ENCODE measurements at regions not wholly inside any gene's neighbourhood (a gene's known extent, or its start where the extent isn't known, plus 50 kb on each side); places are given as distances from the start of the nearest gene placed in this dataset.

- peaks cover 9 to 40% (median 31%) of the 10 kb centered on the region in 3 donors for H3K27me3 Mint-ChIP-seq
- peaks cover 0 to under 1% (median 0%) of the 10 kb centered on the region in 7 donors for H3K9me3 Mint-ChIP-seq
- no peaks in the 10 kb centered on the region for H3K36me3 Mint-ChIP-seq
- ATAC-seq (ENCODE audit: low read depth in 2 of 2) (no peak), DNase-seq (no peak)
- H3K27ac Mint-ChIP-seq: no peak overlapping the region
- no peaks in the 10 kb centered on the region for H3K4me1 Mint-ChIP-seq
- H3K4me3 Mint-ChIP-seq: no peak overlapping the region
These were observed 114.8 kb upstream of the ATP2B2 start for GRCh38 chr3:10619989-10620832.

GRCh38 chr3:10620833-10621082 is 115.4 kb upstream of the ATP2B2 start:
- peaks cover 9 to 37% (median 33%) of the 10 kb centered on the region in 3 donors for H3K27me3 Mint-ChIP-seq
- H3K9me3 Mint-ChIP-seq: no peaks in the 10 kb centered on the region
- no peak overlapping the region for H3K4me3 Mint-ChIP-seq

GRCh38 chr3:10623578-10624275 is 118.3 kb upstream of the ATP2B2 start:
- H3K27ac Mint-ChIP-seq: no peak overlapping the region

More at GRCh38 chr3:10620833-10621082, 115.4 kb upstream of the ATP2B2 start:
- DNase-seq (no peak), ATAC-seq (ENCODE audit: low read depth in 2 of 2) (no peak)
- Mint-ChIP-seq H3K36me3 (no peaks in the 10 kb centered on the region), H3K27ac (no peak overlapping the region), H3K4me1 (no peaks in the 10 kb centered on the region)

GRCh38 chr3:10625323-10625722 is 119.9 kb upstream of the ATP2B2 start:
- Mint-ChIP-seq H3K27ac (no peak overlapping the region), H3K36me3 (no peaks in the 10 kb centered on the region), H3K9me3 (no peaks in the 10 kb centered on the region), H3K4me3 (no peak overlapping the region), H3K27me3 (peaks cover 9 to 27% (median 17%) of the 10 kb centered on the region in 3 donors), H3K4me1 (no peaks in the 10 kb centered on the region)
- ATAC-seq (ENCODE audit: low read depth in 2 of 2) (no peak), DNase-seq (no peak)

More at GRCh38 chr3:10623578-10624275, 118.3 kb upstream of the ATP2B2 start:
- DNase-seq: no peak
- Mint-ChIP-seq H3K36me3 (no peaks in the 10 kb centered on the region), H3K27me3 (peaks cover 6 to 33% (median 29%) of the 10 kb centered on the region in 3 donors), H3K4me3 (no peak overlapping the region), H3K9me3 (no peaks in the 10 kb centered on the region), H3K4me1 (no peaks in the 10 kb centered on the region)
- no peak for ATAC-seq (ENCODE audit: low read depth in 2 of 2)

- Mint-ChIP-seq H3K4me3 (peak overlapping the region in 1 of 8 donors; percentile 64), H3K9me3 (no peaks in the 10 kb centered on the region), H3K36me3 (no peaks in the 10 kb centered on the region), H3K4me1 (no peaks in the 10 kb centered on the region), H3K27me3 (peaks cover 6 to 32% (median 21%) of the 10 kb centered on the region in 3 donors), H3K27ac (peak overlapping the region in 1 of 6 donors; percentile 28)
- ATAC-seq (ENCODE audit: low read depth in 2 of 2) (no peak), DNase-seq (no peak)
These were observed 122.6 kb upstream of the ATP2B2 start for GRCh38 chr3:10627884-10628572.

- no peak overlapping the region for H3K27ac Mint-ChIP-seq
- no peaks in the 10 kb centered on the region for H3K36me3 Mint-ChIP-seq
- no peaks in the 10 kb centered on the region for H3K4me1 Mint-ChIP-seq
- peaks cover 0 to 2% (median 0%) of the 10 kb centered on the region in 7 donors for H3K9me3 Mint-ChIP-seq
- H3K27me3 Mint-ChIP-seq: peaks cover 13 to 39% (median 30%) of the 10 kb centered on the region in 3 donors
- DNase-seq (no peak), ATAC-seq (ENCODE audit: low read depth in 2 of 2) (no peak)
- H3K4me3 Mint-ChIP-seq: no peak overlapping the region
These were observed 123.7 kb upstream of the ATP2B2 start for GRCh38 chr3:10628891-10629670.

GRCh38 chr3:10629671-10630040 is 124.3 kb upstream of the ATP2B2 start:
- Mint-ChIP-seq H3K27me3 (peaks cover 19 to 43% (median 34%) of the 10 kb centered on the region in 3 donors), H3K27ac (no peak overlapping the region), H3K9me3 (peaks cover 0 to 5% (median 0%) of the 10 kb centered on the region in 7 donors)

GRCh38 chr3:10631224-10631623 is 125.8 kb upstream of the ATP2B2 start:
- no peaks in the 10 kb centered on the region for H3K36me3 Mint-ChIP-seq
- H3K4me1 Mint-ChIP-seq: no peaks in the 10 kb centered on the region
- peaks cover 0 to 5% (median 2%) of the 10 kb centered on the region in 7 donors for H3K9me3 Mint-ChIP-seq
- peaks cover 22 to 40% (median 35%) of the 10 kb centered on the region in 3 donors for H3K27me3 Mint-ChIP-seq
- ATAC-seq (ENCODE audit: low read depth in 2 of 2) (no peak), DNase-seq (no peak)
- H3K27ac Mint-ChIP-seq: peak overlapping the region in 1 of 6 donors; percentile 11
- no peak overlapping the region for H3K4me3 Mint-ChIP-seq

More at GRCh38 chr3:10629671-10630040, 124.3 kb upstream of the ATP2B2 start:
- ATAC-seq (ENCODE audit: low read depth in 2 of 2) (no peak), DNase-seq (no peak)
- H3K36me3 Mint-ChIP-seq: no peaks in the 10 kb centered on the region
- H3K4me1 Mint-ChIP-seq: no peaks in the 10 kb centered on the region
- no peak overlapping the region for H3K4me3 Mint-ChIP-seq

GRCh38 chr3:10632125-10632524 is 126.7 kb upstream of the ATP2B2 start:
- Mint-ChIP-seq H3K9me3 (peaks cover 3 to 13% (median 8%) of the 10 kb centered on the region in 7 donors), H3K4me3 (peak overlapping the region in 1 of 8 donors; percentile 56)

GRCh38 chr3:10632741-10633140 is 127.4 kb upstream of the ATP2B2 start:
- peaks cover 5 to 8% of the 10 kb centered on the region in 2 donors for H3K36me3 Mint-ChIP-seq
- H3K9me3 Mint-ChIP-seq: peaks cover 9 to 20% (median 14%) of the 10 kb centered on the region in 7 donors
- H3K27ac Mint-ChIP-seq: no peak overlapping the region
- H3K4me3 Mint-ChIP-seq: no peak overlapping the region
- peaks cover 20 to 35% (median 33%) of the 10 kb centered on the region in 3 donors for H3K27me3 Mint-ChIP-seq
- DNase-seq (no peak), ATAC-seq (ENCODE audit: low read depth in 2 of 2) (no peak)
- no peaks in the 10 kb centered on the region for H3K4me1 Mint-ChIP-seq

More at GRCh38 chr3:10632125-10632524, 126.7 kb upstream of the ATP2B2 start:
- Mint-ChIP-seq H3K36me3 (peaks cover under 1 to 2% of the 10 kb centered on the region in 2 donors), H3K27me3 (peaks cover 22 to 40% (median 28%) of the 10 kb centered on the region in 3 donors), H3K4me1 (no peaks in the 10 kb centered on the region), H3K27ac (peak overlapping the region in 1 of 6 donors; percentile 18)
- no peak for DNase-seq
- no peak for ATAC-seq (ENCODE audit: low read depth in 2 of 2)

GRCh38 chr3:10635446-10636076 is 130.2 kb upstream of the ATP2B2 start:
- Mint-ChIP-seq H3K9me3 (peaks cover 16 to 43% (median 31%) of the 10 kb centered on the region in 7 donors), H3K4me3 (no peak overlapping the region), H3K27me3 (peaks cover 29 to 42% (median 32%) of the 10 kb centered on the region in 3 donors), H3K27ac (no peak overlapping the region), H3K36me3 (peaks cover 9 to 20% of the 10 kb centered on the region in 2 donors), H3K4me1 (no peaks in the 10 kb centered on the region)
- DNase-seq (no peak), ATAC-seq (ENCODE audit: low read depth in 2 of 2) (no peak)

GRCh38 chr3:10637342-10637741 is 132.0 kb upstream of the ATP2B2 start:
- peaks cover 9 to 20% of the 10 kb centered on the region in 2 donors for H3K36me3 Mint-ChIP-seq

More at GRCh38 chr3:10637342-10637741, 132.0 kb upstream of the ATP2B2 start:
- no peak overlapping the region for H3K27ac Mint-ChIP-seq
- ATAC-seq (ENCODE audit: low read depth in 2 of 2) (no peak), DNase-seq (no peak)
- peaks cover 25 to 49% (median 46%) of the 10 kb centered on the region in 3 donors for H3K27me3 Mint-ChIP-seq
- no peak overlapping the region for H3K4me3 Mint-ChIP-seq
- no peaks in the 10 kb centered on the region for H3K4me1 Mint-ChIP-seq
- peaks cover 20 to 43% (median 31%) of the 10 kb centered on the region in 7 donors for H3K9me3 Mint-ChIP-seq

All from naive B cell (primary cell).